Neural crest cell (in vitro differentiated cells): ENCODE measurements at regions not wholly inside any gene's neighbourhood (a gene's known extent, or its start where the extent isn't known, plus 50 kb on each side); places are given as distances from the start of the nearest gene placed in this dataset.
"Not testable (repeated sequence)": the region's sequence is repeated elsewhere in the genome, so short reads cannot be mapped to it uniquely, and the experiment has no call there.

ENCODE experiments used
- DNase-seq: peaks from one replicate; pipeline ENCODE4 v3.0.0; 2021; ENCODE audit warnings: low read depth, mixed read lengths, low spot score
- H3K27ac Mint-ChIP-seq: one replicate; pipeline ENCODE4 v1.8.0; 2021; ENCODE audit warnings: mild to moderate bottlenecking, mixed read lengths; ENCODE audit not compliant: unreplicated experiment
- H3K27me3 Mint-ChIP-seq: 2 replicates; pipeline ENCODE4 v1.8.0; 2021; ENCODE audit warnings: low read depth, mild to moderate bottlenecking, mixed read lengths
- H3K36me3 Mint-ChIP-seq: 2 replicates; pipeline ENCODE4 v1.8.0; 2021; ENCODE audit warnings: low read depth, mild to moderate bottlenecking, mixed read lengths
- H3K4me1 Mint-ChIP-seq: 2 replicates; pipeline ENCODE4 v1.8.0; 2021; ENCODE audit warnings: mixed read lengths
- H3K4me3 Mint-ChIP-seq: one replicate; pipeline ENCODE4 v1.8.0; 2021; ENCODE audit warnings: mild to moderate bottlenecking, mixed read lengths
- H3K9me3 Mint-ChIP-seq: 2 replicates; pipeline ENCODE4 v1.8.0; 2021; ENCODE audit warnings: mixed read lengths
- CTCF ChIP-seq: fragments of 200-600 bp; sonication (generic); conservative IDR thresholded peaks from 2 replicates; pipeline ENCODE4 v1.5.0; 2021; ENCODE audit warnings: antibody characterized with exemption, mild to moderate bottlenecking

- H3K36me3 Mint-ChIP-seq: peaks cover 4% of the 10 kb centered on the region
- DNase-seq: no peak
- no peaks in the 10 kb centered on the region for H3K27me3 Mint-ChIP-seq
- H3K9me3 Mint-ChIP-seq: peaks cover 12% of the 10 kb centered on the region
- no peak for TF ChIP-seq CTCF
- H3K4me3 Mint-ChIP-seq: no peak overlapping the region
- H3K4me1 Mint-ChIP-seq: no peaks in the 10 kb centered on the region
- H3K27ac Mint-ChIP-seq: no peak overlapping the region
Measured at GRCh38 chr4:148634476-148634875, 192.3 kb upstream of the NR3C2 start.

GRCh38 chr4:148633720-148634119 is 191.5 kb upstream of the NR3C2 start:
- H3K36me3 Mint-ChIP-seq: no peaks in the 10 kb centered on the region
- DNase-seq: no peak
- H3K27me3 Mint-ChIP-seq: no peaks in the 10 kb centered on the region
- no peak overlapping the region for H3K27ac Mint-ChIP-seq
- H3K9me3 Mint-ChIP-seq: peaks cover 8% of the 10 kb centered on the region
- no peaks in the 10 kb centered on the region for H3K4me1 Mint-ChIP-seq
- no peak overlapping the region for H3K4me3 Mint-ChIP-seq
- TF ChIP-seq CTCF: no peak

- DNase-seq: no peak
- Mint-ChIP-seq H3K36me3 (no peaks in the 10 kb centered on the region), H3K4me3 (no peak overlapping the region), H3K9me3 (peaks cover 4% of the 10 kb centered on the region), H3K27me3 (no peaks in the 10 kb centered on the region), H3K27ac (no peak overlapping the region), H3K4me1 (no peaks in the 10 kb centered on the region)
- TF ChIP-seq CTCF: no peak
Measured at GRCh38 chr4:148632476-148632875, 190.3 kb upstream of the NR3C2 start.

- Mint-ChIP-seq H3K4me1 (no peaks in the 10 kb centered on the region), H3K36me3 (no peaks in the 10 kb centered on the region), H3K4me3 (no peak overlapping the region), H3K27me3 (no peaks in the 10 kb centered on the region), H3K27ac (no peak overlapping the region), H3K9me3 (peaks cover 2% of the 10 kb centered on the region)
- no peak for TF ChIP-seq CTCF
- DNase-seq: no peak
Measured at GRCh38 chr4:148630051-148630450, 187.8 kb upstream of the NR3C2 start.

- DNase-seq: no peak
- H3K27me3 Mint-ChIP-seq: no peaks in the 10 kb centered on the region
- H3K36me3 Mint-ChIP-seq: no peaks in the 10 kb centered on the region
- no peak for TF ChIP-seq CTCF
- H3K4me1 Mint-ChIP-seq: no peaks in the 10 kb centered on the region
- H3K27ac Mint-ChIP-seq: no peak overlapping the region
- no peak overlapping the region for H3K4me3 Mint-ChIP-seq
- H3K9me3 Mint-ChIP-seq: peaks cover 11% of the 10 kb centered on the region
Measured at GRCh38 chr4:148618856-148619255, 176.6 kb upstream of the NR3C2 start.

- Mint-ChIP-seq H3K4me3 (no peak overlapping the region), H3K9me3 (no peaks in the 10 kb centered on the region), H3K4me1 (no peaks in the 10 kb centered on the region), H3K27ac (no peak overlapping the region), H3K27me3 (no peaks in the 10 kb centered on the region), H3K36me3 (no peaks in the 10 kb centered on the region)
- TF ChIP-seq CTCF: no peak
- no peak for DNase-seq
Measured at GRCh38 chr4:148608968-148609367, 166.8 kb upstream of the NR3C2 start.

- not testable (repeated sequence) for H3K4me3 Mint-ChIP-seq, H3K27ac Mint-ChIP-seq, H3K36me3 Mint-ChIP-seq, H3K4me1 Mint-ChIP-seq, H3K27me3 Mint-ChIP-seq, DNase-seq
- peaks cover 10% of the 10 kb centered on the region for H3K9me3 Mint-ChIP-seq
Measured at GRCh38 chr4:148598418-148599207, 156.4 kb upstream of the NR3C2 start.
